Activated CD4-positive, alpha-beta T cell treated with anti-CD3 and anti-CD28 coated beads, Interleukin-10, Interleukin-2, amounts not matched to agents 100 ng/mL and 50 ng/mL, durations not matched to agents 16 hours and 8 hours (primary cell): ENCODE measurements at regions not wholly inside any gene's neighbourhood (a gene's known extent, or its start where the extent isn't known, plus 50 kb on each side); places are given as distances from the start of the nearest gene placed in this dataset.

ENCODE experiments used
- DNase-seq: peaks from one replicate; pipeline ENCODE4 v3.0.0-alpha.2; 2020

GRCh38 chr10:8576911-8577310 lies 522.4 kb downstream of the GATA3 start:
- no peak for DNase-seq

- DNase-seq = peak; percentile 88
These were observed 523.2 kb downstream of the GATA3 start for GRCh38 chr10:8577686-8578085.

GRCh38 chr10:8581521-8582225 lies 527.2 kb downstream of the GATA3 start:
- DNase-seq = no peak

- DNase-seq = no peak
These were observed 528.6 kb downstream of the GATA3 start for GRCh38 chr10:8583096-8583495.

- DNase-seq = no peak
These were observed 530.2 kb downstream of the GATA3 start for GRCh38 chr10:8584666-8585065.

- DNase-seq = no peak
These were observed 532.0 kb downstream of the GATA3 start for GRCh38 chr10:8586504-8586903.

- no peak for DNase-seq
These were observed 533.6 kb downstream of the GATA3 start for GRCh38 chr10:8588135-8588534.

GRCh38 chr10:8590518-8590917 lies 536.0 kb downstream of the GATA3 start:
- DNase-seq = no peak

- no peak for DNase-seq
These were observed 537.2 kb downstream of the GATA3 start for GRCh38 chr10:8591640-8592039.

GRCh38 chr10:8594176-8594575 lies 539.7 kb downstream of the GATA3 start:
- DNase-seq = no peak

GRCh38 chr10:8594711-8595110 lies 540.2 kb downstream of the GATA3 start:
- no peak for DNase-seq

- no peak for DNase-seq
These were observed 540.7 kb downstream of the GATA3 start for GRCh38 chr10:8595140-8595539.

- no peak for DNase-seq
These were observed 542.5 kb downstream of the GATA3 start for GRCh38 chr10:8596929-8597472.

- DNase-seq = peak; percentile 58
These were observed 545.7 kb downstream of the GATA3 start for GRCh38 chr10:8600192-8600591.

- no peak for DNase-seq
These were observed 548.3 kb downstream of the GATA3 start for GRCh38 chr10:8602821-8603220.

GRCh38 chr10:8614054-8614565 lies 559.6 kb downstream of the GATA3 start:
- no peak for DNase-seq

- no peak for DNase-seq
These were observed 560.6 kb downstream of the GATA3 start for GRCh38 chr10:8615118-8615517.

GRCh38 chr10:8616166-8616565 lies 561.7 kb downstream of the GATA3 start:
- DNase-seq = no peak

- DNase-seq = no peak
These were observed 563.3 kb downstream of the GATA3 start for GRCh38 chr10:8617792-8618191.

- DNase-seq = peak; percentile 40
These were observed 564.3 kb downstream of the GATA3 start for GRCh38 chr10:8618834-8619233.

GRCh38 chr10:8628351-8628750 lies 573.9 kb downstream of the GATA3 start:
- peak; percentile 2 for DNase-seq

- DNase-seq = no peak
These were observed 579.4 kb downstream of the GATA3 start for GRCh38 chr10:8633909-8634308.

- DNase-seq = no peak
These were observed 581.9 kb downstream of the GATA3 start for GRCh38 chr10:8636371-8636770.

GRCh38 chr10:8637640-8638039 lies 583.2 kb downstream of the GATA3 start:
- DNase-seq = no peak
